PC-9 (cell line): ENCODE measurements at regions not wholly inside any gene's neighbourhood (a gene's known extent, or its start where the extent isn't known, plus 50 kb on each side); places are given as distances from the start of the nearest gene placed in this dataset.

Source experiments
- BruUV-seq: library from RNA; stranded (reverse); fragments of 400-500 nt; replicated peaks from 2 replicates; lab custom pipeline; 2021; lab: Mats Ljungman, UMichigan
- CTCF ChIA-PET: fragments of 300-600 bp; sonication (Branson Sonifier 250); formaldehyde crosslinking; loops from one replicate; lab custom pipeline; 2022; ENCODE audit warnings: antibody characterized with exemption; lab: Charles Lee
- POLR2A ChIA-PET: fragments of 300-600 bp; sonication (Branson Sonifier 250); formaldehyde crosslinking; loops from one replicate; lab custom pipeline; 2022; ENCODE audit warnings: antibody characterized with exemption; ENCODE audit not compliant: unreplicated experiment; lab: Charles Lee
- DNase-seq, 2 experiments: peaks; one replicate each; pipeline versions ENCODE4 v3.0.0 to v3.0.0-alpha.2; 2015 to 2022; ENCODE audit warnings: mixed read lengths in 1 of 2
- H2AFZ ChIP-seq: fragments of 200-600 bp; sonication (generic); 2 replicates; pipeline ENCODE4 v1.8.1; 2017; ENCODE audit warnings: antibody characterized with exemption
- H3F3A ChIP-seq: fragments of 200-600 bp; sonication (generic); 2 replicates; pipeline ENCODE4 v1.8.1; 2017; ENCODE audit warnings: antibody characterized with exemption, mild to moderate bottlenecking, low read depth; ENCODE audit not compliant: insufficient read depth
- H3K27ac ChIP-seq: fragments of 200-600 bp; sonication (generic); 2 replicates; pipeline ENCODE4 v1.6.1; 2016; ENCODE audit warnings: mixed run types
- H3K27me3 ChIP-seq: fragments of 200-600 bp; sonication (generic); 2 replicates; pipeline ENCODE4 v1.6.1; 2016; ENCODE audit warnings: low read depth, mixed run types; ENCODE audit not compliant: insufficient read depth
- H3K36me3 ChIP-seq: fragments of 200-600 bp; sonication (generic); 2 replicates; pipeline ENCODE4 v1.6.1; 2016; ENCODE audit warnings: low read depth, mixed run types
- H3K4me1 ChIP-seq: fragments of 200-600 bp; sonication (generic); replicated peaks from 2 replicates; pipeline ENCODE4 v1.6.1; 2016; ENCODE audit warnings: mixed run types; ENCODE audit not compliant: insufficient read depth
- H3K4me2 ChIP-seq: fragments of 200-600 bp; sonication (generic); 2 replicates; pipeline ENCODE4 v1.6.1; 2017; ENCODE audit warnings: mixed run types
- H3K4me3 ChIP-seq: fragments of 200-600 bp; sonication (generic); 2 replicates; pipeline ENCODE4 v1.6.1; 2016; ENCODE audit warnings: mixed run types
- H3K79me2 ChIP-seq: fragments of 200-600 bp; sonication (generic); 2 replicates; pipeline ENCODE4 v1.6.1; 2017; ENCODE audit warnings: low read depth, mixed run types
- H3K9me2 ChIP-seq: fragments of 200-600 bp; sonication (generic); 2 replicates; pipeline ENCODE4 v1.8.1; 2017; ENCODE audit warnings: mild to moderate bottlenecking; ENCODE audit not compliant: insufficient read depth
- H3K9me3 ChIP-seq: fragments of 200-600 bp; sonication (generic); 2 replicates; pipeline ENCODE4 v1.8.1; 2016; ENCODE audit warnings: low read depth; ENCODE audit not compliant: insufficient read depth
- H4K20me1 ChIP-seq: fragments of 200-600 bp; sonication (generic); 2 replicates; pipeline ENCODE4 v1.8.1; 2017; ENCODE audit not compliant: insufficient read depth
- EZH2 ChIP-seq: fragments of 200-600 bp; sonication (generic); IDR thresholded peaks from 2 replicates; pipeline ENCODE4 v1.8.0; 2017; ENCODE audit warnings: antibody characterized with exemption, low read depth
- intact Hi-C: fragments of 100-400 bp; cut with micrococcal nuclease; formaldehyde crosslinking; loops from one replicate; pipeline ENCODE4 v1.10.0; 2022; ENCODE audit not compliant: unreplicated experiment
- TF ChIP-seq, protein P1 (sequence below): fragments of 200-600 bp; sonication (generic); conservative IDR thresholded peaks from 2 replicates; pipeline ENCODE4 v1.6.1; 2017; ENCODE audit warnings: mixed run types, antibody characterized with exemption, mild to moderate bottlenecking, moderate library complexity

DNA sequence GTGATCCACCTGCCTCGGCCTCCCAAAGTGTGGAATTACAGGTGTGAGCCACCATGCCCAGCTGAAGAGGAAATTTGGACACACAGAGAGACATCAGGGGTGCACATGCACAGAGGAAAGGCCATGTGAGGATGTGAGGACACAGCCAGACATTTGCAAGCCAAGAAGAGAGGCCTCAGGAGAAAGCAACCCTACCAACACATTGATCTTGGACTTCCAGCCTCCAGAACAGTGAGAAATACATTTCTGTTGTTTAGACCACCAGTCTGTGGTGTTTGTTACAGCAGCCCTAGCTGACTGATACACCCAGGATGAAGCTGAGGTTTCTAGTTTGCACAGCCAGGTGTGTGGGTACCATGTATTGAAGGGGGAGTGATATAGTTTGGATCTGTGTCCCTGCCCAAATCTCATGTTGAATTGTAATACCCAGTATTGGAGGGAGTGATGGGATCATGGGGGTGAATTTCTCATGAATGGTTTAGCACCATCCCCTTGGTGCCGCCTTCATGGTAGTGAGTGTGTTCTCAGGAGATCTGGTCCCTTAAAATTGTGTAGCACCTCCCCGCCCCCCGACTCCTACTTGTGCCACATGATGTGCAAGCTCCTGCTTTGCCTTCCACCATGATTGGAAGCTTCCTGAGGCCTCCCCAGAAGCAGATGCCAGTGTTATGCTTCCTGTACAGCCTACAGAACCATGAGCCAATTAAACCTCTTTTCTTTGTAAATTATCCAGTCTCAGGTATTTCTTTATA lies 64.7 kb upstream of the DUSP5 start:
- ChIA-PET POLR2A (no interaction called here), CTCF (no interaction called here)
- Histone ChIP-seq H3K27me3 (no peaks in the 10 kb centered on the region), H3K79me2 (no peaks in the 10 kb centered on the region), H3K9me2 (no peaks in the 10 kb centered on the region), H2AFZ (no peak overlapping the region), H3K4me3 (no peak overlapping the region), H3K9me3 (no peaks in the 10 kb centered on the region), H3K27ac (no peak overlapping the region), H3K4me2 (no peak overlapping the region), H4K20me1 (no peaks in the 10 kb centered on the region), H3K36me3 (no peaks in the 10 kb centered on the region), H3F3A (peaks cover 17% of the 10 kb centered on the region), H3K4me1 (peaks cover 47% of the 10 kb centered on the region)
- intact Hi-C loops = no loop called here
- no peak for TF ChIP-seq EZH2
- TF ChIP-seq, protein P1, sequence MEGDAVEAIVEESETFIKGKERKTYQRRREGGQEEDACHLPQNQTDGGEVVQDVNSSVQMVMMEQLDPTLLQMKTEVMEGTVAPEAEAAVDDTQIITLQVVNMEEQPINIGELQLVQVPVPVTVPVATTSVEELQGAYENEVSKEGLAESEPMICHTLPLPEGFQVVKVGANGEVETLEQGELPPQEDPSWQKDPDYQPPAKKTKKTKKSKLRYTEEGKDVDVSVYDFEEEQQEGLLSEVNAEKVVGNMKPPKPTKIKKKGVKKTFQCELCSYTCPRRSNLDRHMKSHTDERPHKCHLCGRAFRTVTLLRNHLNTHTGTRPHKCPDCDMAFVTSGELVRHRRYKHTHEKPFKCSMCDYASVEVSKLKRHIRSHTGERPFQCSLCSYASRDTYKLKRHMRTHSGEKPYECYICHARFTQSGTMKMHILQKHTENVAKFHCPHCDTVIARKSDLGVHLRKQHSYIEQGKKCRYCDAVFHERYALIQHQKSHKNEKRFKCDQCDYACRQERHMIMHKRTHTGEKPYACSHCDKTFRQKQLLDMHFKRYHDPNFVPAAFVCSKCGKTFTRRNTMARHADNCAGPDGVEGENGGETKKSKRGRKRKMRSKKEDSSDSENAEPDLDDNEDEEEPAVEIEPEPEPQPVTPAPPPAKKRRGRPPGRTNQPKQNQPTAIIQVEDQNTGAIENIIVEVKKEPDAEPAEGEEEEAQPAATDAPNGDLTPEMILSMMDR = no peak
- no peak for DNase-seq
- BruUV-seq = no TSS peak

DNA sequence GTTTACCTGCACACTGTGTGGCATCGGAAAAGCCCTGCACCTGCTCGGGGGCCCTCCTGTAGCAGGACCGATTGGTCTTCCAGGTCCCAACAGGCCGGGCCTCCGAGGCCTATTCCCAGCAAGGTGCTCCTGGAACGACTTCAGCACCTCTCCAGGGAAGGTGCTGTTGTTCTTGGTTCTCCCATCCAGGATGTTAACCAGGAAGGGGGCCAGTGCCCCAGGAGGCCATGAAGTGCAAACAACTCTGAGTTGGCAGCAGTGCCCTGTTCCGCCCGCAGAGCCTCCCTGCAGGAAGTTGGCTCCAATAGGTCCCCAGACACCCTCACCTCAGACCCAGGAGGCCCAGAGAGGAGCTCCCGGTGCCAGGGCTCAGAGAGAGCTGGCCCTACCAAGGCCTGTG lies 64.0 kb upstream of the DUSP5 start:
- Histone ChIP-seq H2AFZ (no peak overlapping the region), H3K27me3 (no peaks in the 10 kb centered on the region), H3F3A (peaks cover 12% of the 10 kb centered on the region), H3K36me3 (no peaks in the 10 kb centered on the region), H3K4me1 (peaks cover 40% of the 10 kb centered on the region), H3K9me2 (no peaks in the 10 kb centered on the region), H3K9me3 (no peaks in the 10 kb centered on the region), H3K4me2 (no peak overlapping the region), H3K4me3 (no peak overlapping the region), H4K20me1 (no peaks in the 10 kb centered on the region), H3K27ac (no peak overlapping the region), H3K79me2 (no peaks in the 10 kb centered on the region)
- DNase-seq = no peak
- CTCF ChIA-PET = no interaction called here
- BruUV-seq = no TSS peak
- TF ChIP-seq, protein P1 = no peak
- no peak for TF ChIP-seq EZH2
- POLR2A ChIA-PET = no interaction called here
- intact Hi-C loops = no loop called here

GRCh38 chr10:110434489-110435096 lies 63.1 kb upstream of the DUSP5 start:
- Histone ChIP-seq H2AFZ (no peak overlapping the region), H3K27me3 (no peaks in the 10 kb centered on the region), H3K36me3 (no peaks in the 10 kb centered on the region), H3K4me2 (no peak overlapping the region), H3K4me1 (peaks cover 31% of the 10 kb centered on the region), H3K9me3 (no peaks in the 10 kb centered on the region), H3K4me3 (no peak overlapping the region), H3K79me2 (no peaks in the 10 kb centered on the region), H3K9me2 (no peaks in the 10 kb centered on the region), H4K20me1 (no peaks in the 10 kb centered on the region), H3F3A (peaks cover 4% of the 10 kb centered on the region; the same call in 1 of the 2 replicates), H3K27ac (no peak overlapping the region)
- BruUV-seq = no TSS peak
- no peak for DNase-seq
- POLR2A ChIA-PET = interaction anchor here (0.5 kb wide), 1 partner anchor 60 kb away, joined by 5 read pairs; no protein-coding TSS in a partner anchor
- TF ChIP-seq, protein P1 = no peak
- no peak for TF ChIP-seq EZH2
- CTCF ChIA-PET = no interaction called here
- intact Hi-C loops = no loop called here
